ENCODE measurements at regions not wholly inside any gene's neighbourhood (a gene's known extent, or its start where the extent isn't known, plus 50 kb on each side); places are given as distances from the start of the nearest gene placed in this dataset.

DNA sequence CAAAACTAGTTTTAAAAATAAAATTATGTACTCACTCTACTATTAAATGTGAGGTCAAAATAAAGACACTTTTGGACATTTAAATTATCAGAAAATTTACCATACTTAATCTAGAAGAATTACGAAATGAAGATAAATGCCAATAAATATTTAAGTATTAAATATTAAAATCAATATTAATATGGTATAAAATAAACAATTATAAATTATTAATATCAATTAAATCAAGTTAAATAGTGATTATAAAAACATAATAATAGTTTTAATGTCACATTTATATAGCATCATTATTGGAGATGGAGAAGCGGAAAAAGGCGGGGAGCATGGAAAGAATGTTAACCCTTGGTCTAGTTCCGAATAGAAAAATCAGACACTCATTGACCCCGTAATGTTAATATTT lies 224.3 kb upstream of the MDGA2 start:
- no peak for TF ChIP-seq CTCF (IDR thresholded peaks at IDR 0.05; ENCODE audit: insufficient read depth, low read length)
- no peak overlapping the region for H3K4me3 ChIP-seq (ENCODE audit: low read depth, low read length)
- no peak for DNase-seq (ENCODE audit: low read depth)

DNA sequence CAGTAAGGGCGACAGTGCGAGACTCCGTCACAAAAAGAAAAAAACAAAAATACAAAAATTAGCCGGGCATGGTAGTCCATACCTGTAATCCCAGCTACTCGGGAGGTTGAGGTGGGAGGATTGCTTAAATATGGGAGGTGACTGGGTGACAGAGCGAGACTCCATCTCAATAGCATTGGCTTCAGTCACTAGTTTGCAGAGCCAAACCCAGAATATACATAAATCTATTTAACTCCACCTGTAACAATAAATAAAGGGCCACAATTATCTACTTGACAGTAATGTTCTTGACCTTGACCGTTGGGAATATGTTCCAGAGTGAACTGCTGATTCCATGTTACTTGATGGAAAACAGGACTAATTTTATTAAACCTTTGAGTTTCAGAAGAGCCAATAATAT lies 198.9 kb upstream of the MDGA2 start:
- H3K4me3 ChIP-seq (ENCODE audit: low read depth, low read length): no peak overlapping the region
- DNase-seq (ENCODE audit: low read depth): no peak
- TF ChIP-seq CTCF (IDR thresholded peaks at IDR 0.05; ENCODE audit: insufficient read depth, low read length): no peak

- no peak overlapping the region for H3K4me3 ChIP-seq (ENCODE audit: low read depth, low read length)
- DNase-seq (ENCODE audit: low read depth): no peak
- no peak for TF ChIP-seq CTCF (IDR thresholded peaks at IDR 0.05; ENCODE audit: insufficient read depth, low read length)
These were observed 197.2 kb upstream of the MDGA2 start for GRCh38 chr14:47872588-47872987.

- no peak for TF ChIP-seq CTCF (IDR thresholded peaks at IDR 0.05; ENCODE audit: insufficient read depth, low read length)
- no peak for DNase-seq (ENCODE audit: low read depth)
- H3K4me3 ChIP-seq (ENCODE audit: low read depth, low read length): no peak overlapping the region
These were observed 188.0 kb upstream of the MDGA2 start for GRCh38 chr14:47863441-47863840.

- DNase-seq (ENCODE audit: low read depth): no peak
- TF ChIP-seq CTCF (IDR thresholded peaks at IDR 0.05; ENCODE audit: insufficient read depth, low read length): no peak
- H3K4me3 ChIP-seq (ENCODE audit: low read depth, low read length): no peak overlapping the region
These were observed 182.2 kb upstream of the MDGA2 start for GRCh38 chr14:47857646-47858045.

- no peak for DNase-seq (ENCODE audit: low read depth)
These were observed 176.9 kb upstream of the MDGA2 start for GRCh38 chr14:47852278-47852677.

More at GRCh38 chr14:47852278-47852677, 176.9 kb upstream of the MDGA2 start:
- H3K4me3 ChIP-seq (ENCODE audit: low read depth, low read length): no peak overlapping the region
- TF ChIP-seq CTCF (IDR thresholded peaks at IDR 0.05; ENCODE audit: insufficient read depth, low read length): no peak

All from fibroblast of the aortic adventitia (primary cell).